SK-MEL-5 (cell line): ENCODE measurements at regions not wholly inside any gene's neighbourhood (a gene's known extent, or its start where the extent isn't known, plus 50 kb on each side); places are given as distances from the start of the nearest gene placed in this dataset.

ENCODE experiments used
- DNase-seq: peaks from one replicate; pipeline ENCODE4 v3.0.0-alpha.2; 2016; ENCODE audit warnings: low read depth, low spot score
- in situ Hi-C: cut with HindIII; loops from 2 replicates; pipeline ENCODE4 v1.10.0; 2016; ENCODE audit warnings: low sequenced_read_pairs, high pct_unique_total_duplicates, low pct_unique_long_range_greater_than_20kb

GRCh38 chr10:120736377-120736776, 114.8 kb upstream of the WDR11 start:
- in situ Hi-C loops, result no loop called here
- no peak for DNase-seq

- in situ Hi-C loops, result no loop called here
- DNase-seq, result no peak
These were observed 112.5 kb upstream of the WDR11 start for GRCh38 chr10:120738658-120739057.

GRCh38 chr10:120741396-120741795, 109.8 kb upstream of the WDR11 start:
- DNase-seq, result no peak
- in situ Hi-C loops, result no loop called here

GRCh38 chr10:120742373-120742772, 108.8 kb upstream of the WDR11 start:
- in situ Hi-C loops, result no loop called here

GRCh38 chr10:120744040-120744439, 107.1 kb upstream of the WDR11 start:
- in situ Hi-C loops, result no loop called here
- no peak for DNase-seq

More at GRCh38 chr10:120742373-120742772, 108.8 kb upstream of the WDR11 start:
- no peak for DNase-seq

- in situ Hi-C loops, result no loop called here
- DNase-seq, result no peak
These were observed 105.0 kb upstream of the WDR11 start for GRCh38 chr10:120746001-120746777.

- DNase-seq, result no peak
- in situ Hi-C loops, result no loop called here
These were observed 102.6 kb upstream of the WDR11 start for GRCh38 chr10:120748519-120748918.

- no peak for DNase-seq
These were observed 102.1 kb upstream of the WDR11 start for GRCh38 chr10:120749072-120749471.

GRCh38 chr10:120749856-120750566, 101.2 kb upstream of the WDR11 start:
- in situ Hi-C loops, result no loop called here
- DNase-seq, result no peak

More at GRCh38 chr10:120749072-120749471, 102.1 kb upstream of the WDR11 start:
- in situ Hi-C loops, result no loop called here

- in situ Hi-C loops, result no loop called here
- DNase-seq, result no peak
These were observed 95.4 kb upstream of the WDR11 start for GRCh38 chr10:120755771-120756170.

GRCh38 chr10:120760253-120760652, 90.9 kb upstream of the WDR11 start:
- no peak for DNase-seq

GRCh38 chr10:120761951-120762350, 89.2 kb upstream of the WDR11 start:
- DNase-seq, result no peak
- in situ Hi-C loops, result no loop called here

More at GRCh38 chr10:120760253-120760652, 90.9 kb upstream of the WDR11 start:
- in situ Hi-C loops, result no loop called here

- in situ Hi-C loops, result no loop called here
- DNase-seq, result no peak
These were observed 85.8 kb upstream of the WDR11 start for GRCh38 chr10:120765226-120765803.

GRCh38 chr10:120768227-120768626, 82.9 kb upstream of the WDR11 start:
- no peak for DNase-seq
- in situ Hi-C loops, result no loop called here

- in situ Hi-C loops, result no loop called here
- no peak for DNase-seq
These were observed 80.7 kb upstream of the WDR11 start for GRCh38 chr10:120770496-120770895.

GRCh38 chr10:120776442-120776841, 74.7 kb upstream of the WDR11 start:
- in situ Hi-C loops, result no loop called here
- no peak for DNase-seq

GRCh38 chr10:120782336-120782735, 68.8 kb upstream of the WDR11 start:
- DNase-seq, result no peak
- in situ Hi-C loops, result no loop called here

GRCh38 chr10:120783098-120783497, 68.1 kb upstream of the WDR11 start:
- no peak for DNase-seq
- in situ Hi-C loops, result no loop called here

- DNase-seq, result no peak
- in situ Hi-C loops, result no loop called here
These were observed 67.3 kb upstream of the WDR11 start for GRCh38 chr10:120783867-120784266.
